ENCODE measurements at regions not wholly inside any gene's neighbourhood (a gene's known extent, or its start where the extent isn't known, plus 50 kb on each side); places are given as distances from the start of the nearest gene placed in this dataset.

DNA sequence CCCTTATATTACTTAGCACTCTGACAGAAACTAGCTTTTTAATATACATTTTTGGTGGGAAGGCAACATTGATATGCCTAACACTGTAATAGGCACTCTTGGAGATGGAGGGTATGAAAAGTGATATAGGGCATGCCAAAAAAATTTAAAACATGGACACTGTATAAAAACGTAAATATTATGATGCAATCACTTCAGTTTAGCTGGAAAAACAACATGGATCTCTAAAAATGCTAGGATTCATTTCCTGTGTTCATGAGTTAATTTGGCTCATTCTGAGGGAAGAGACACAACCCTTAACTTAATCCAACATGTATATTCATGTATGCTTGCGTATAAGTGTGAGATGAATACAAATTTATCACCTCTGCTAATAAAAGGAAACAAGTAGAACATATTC is 157.3 kb upstream of the TFAP2D start:
- TF ChIP-seq EZH2 (IDR thresholded peaks at IDR 0.05) (no peak), POLR2AphosphoS5 (IDR thresholded peaks at IDR 0.05; ENCODE audit: borderline replicate concordance, low read depth, low read length) (no peak), FOXP2 (optimal IDR thresholded peaks at IDR 0.05; ENCODE audit: control extremely low read depth, extremely low read length, insufficient read depth) (no peak)
